Astrocyte of the spinal cord (primary cell): ENCODE measurements at regions not wholly inside any gene's neighbourhood (a gene's known extent, or its start where the extent isn't known, plus 50 kb on each side); places are given as distances from the start of the nearest gene placed in this dataset.

Experiments
- DNase-seq: peaks from one replicate; pipeline ENCODE4 v3.0.0; 2011; ENCODE audit warnings: low read depth, low spot score
- H3K4me3 ChIP-seq: 2 replicates; pipeline ENCODE4 v1.5.1; 2011; ENCODE audit warnings: low read depth, mild to moderate bottlenecking, low read length, moderate library complexity
- CTCF ChIP-seq: IDR thresholded peaks from 2 replicates; pipeline ENCODE4 v1.5.1; 2012; ENCODE audit warnings: low read depth, mild to moderate bottlenecking, low read length, inconsistent platforms
- in situ Hi-C: cut with HindIII; loops from 2 replicates; pipeline ENCODE4 v1.10.0; 2017; ENCODE audit warnings: low sequenced_read_pairs

DNA sequence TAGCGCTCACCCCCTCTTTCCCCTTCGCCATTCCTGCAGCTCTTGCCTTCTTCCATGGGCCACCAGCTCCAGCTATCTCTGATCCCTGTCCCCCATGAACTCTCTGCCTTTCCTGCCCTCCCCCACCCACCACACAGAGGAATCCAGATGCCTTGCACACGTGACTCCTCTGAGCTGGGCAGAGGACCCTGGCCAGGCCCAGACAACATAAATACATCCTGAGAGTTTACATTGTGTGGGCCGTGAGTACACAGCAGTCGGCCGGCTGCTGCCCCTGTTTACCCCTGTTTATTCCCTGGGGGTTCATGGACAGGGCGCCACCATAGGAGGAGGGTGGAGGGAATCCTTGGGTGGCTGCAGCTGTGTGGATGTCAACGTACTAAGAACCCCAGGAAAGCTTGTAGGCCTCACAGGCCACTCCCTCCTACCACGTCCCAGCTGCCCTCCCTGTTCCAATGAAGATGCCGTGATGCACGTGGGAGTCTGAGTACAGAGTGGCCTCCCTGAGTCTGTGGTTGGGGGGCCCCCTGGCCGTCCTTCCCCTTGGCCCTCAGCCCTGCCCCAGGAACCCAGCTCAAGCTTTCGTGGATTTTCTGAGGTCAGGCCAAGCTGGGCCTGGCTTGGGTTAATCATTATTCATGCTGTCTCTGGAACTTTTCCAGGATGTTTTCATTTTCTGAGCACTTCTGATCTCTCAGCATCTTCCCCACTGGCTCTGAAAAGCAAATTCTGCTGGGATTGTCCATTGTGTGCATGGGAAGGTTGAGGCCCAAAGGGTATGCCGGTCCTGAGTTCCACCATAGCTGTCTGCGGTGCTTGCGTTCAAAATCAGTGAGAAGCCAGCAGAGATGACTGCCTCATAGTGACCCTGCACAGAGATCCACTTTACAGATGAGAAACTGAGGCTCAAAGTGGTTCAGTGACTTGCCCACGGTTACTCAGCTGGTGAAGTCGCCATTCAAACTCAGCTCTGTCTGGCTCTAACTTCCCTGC lies 136.3 kb downstream of the MRPL14 start:
- TF ChIP-seq CTCF: no peak
- no peak overlapping the region for H3K4me3 ChIP-seq
- peak; percentile 75 for DNase-seq
- in situ Hi-C loops: no loop called here

DNA sequence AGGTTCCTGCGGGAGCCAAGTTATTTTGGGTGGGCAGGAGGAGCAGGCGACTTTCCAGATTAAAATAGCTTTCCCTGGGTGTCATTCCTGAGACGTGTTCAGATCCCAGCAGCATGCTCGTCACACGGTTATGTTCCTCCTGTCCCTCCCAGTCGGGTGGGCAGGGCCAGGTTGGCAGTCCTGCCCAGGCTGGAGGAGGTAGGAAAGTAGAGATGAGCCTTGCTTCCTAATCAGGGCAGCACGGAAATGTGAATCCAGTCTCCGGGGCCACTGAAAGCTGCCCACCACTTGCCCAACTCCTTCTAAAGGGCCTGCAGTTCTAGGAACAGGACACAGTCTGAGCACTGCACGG lies 137.0 kb downstream of the MRPL14 start:
- TF ChIP-seq CTCF: no peak
- DNase-seq: no peak
- no peak overlapping the region for H3K4me3 ChIP-seq
- in situ Hi-C loops: no loop called here

GRCh38 chr6:43989581-43990146 lies 137.6 kb downstream of the MRPL14 start:
- in situ Hi-C loops: no loop called here
- TF ChIP-seq CTCF: no peak
- no peak for DNase-seq
- no peak overlapping the region for H3K4me3 ChIP-seq

DNA sequence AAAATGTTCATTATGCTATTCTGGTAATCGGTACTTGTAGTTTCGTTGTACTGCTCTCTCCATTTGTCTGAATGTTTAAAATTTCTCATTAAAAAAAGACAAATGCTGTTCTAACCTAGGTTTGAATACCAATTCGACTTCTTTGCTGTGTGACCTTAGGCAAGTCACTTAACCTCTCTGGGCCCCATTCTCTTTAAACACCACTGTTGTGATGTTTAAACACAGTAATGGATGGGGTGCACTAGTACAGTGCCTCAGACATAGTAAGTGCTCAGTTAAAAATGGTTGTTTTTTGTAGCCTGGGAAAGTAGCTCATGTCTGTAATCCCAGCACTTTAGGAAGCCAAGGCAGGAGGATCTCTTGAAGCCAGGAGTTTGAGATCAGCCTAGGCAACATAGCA lies 138.5 kb downstream of the MRPL14 start:
- no peak overlapping the region for H3K4me3 ChIP-seq
- DNase-seq: no peak
- in situ Hi-C loops: no loop called here
- TF ChIP-seq CTCF: no peak

GRCh38 chr6:43987838-43988439 lies 139.3 kb downstream of the MRPL14 start:
- DNase-seq: no peak
- in situ Hi-C loops: no loop called here
- TF ChIP-seq CTCF: no peak
- no peak overlapping the region for H3K4me3 ChIP-seq

GRCh38 chr6:43986177-43986825 lies 141.0 kb downstream of the MRPL14 start:
- H3K4me3 ChIP-seq: no peak overlapping the region
- no peak for TF ChIP-seq CTCF
- in situ Hi-C loops: no loop called here
- no peak for DNase-seq
